PC-3 (cell line): ENCODE measurements at regions not wholly inside any gene's neighbourhood (a gene's known extent, or its start where the extent isn't known, plus 50 kb on each side); places are given as distances from the start of the nearest gene placed in this dataset.

ENCODE experiments used
- ATAC-seq: fragments of 200-7000 bp; cut with Tn5 transposase; 2 replicates; pipeline ENCODE4 v1.9.1; 2020; ENCODE audit warnings: mild to moderate bottlenecking, moderate library complexity
- BruUV-seq: library from RNA; stranded (reverse); fragments of 400-500 nt; replicated peaks from 2 replicates; lab custom pipeline; 2021; lab: Mats Ljungman, UMichigan
- CTCF ChIA-PET: fragments of 300-600 bp; sonication (Branson Sonifier 250); formaldehyde crosslinking; loops from one replicate; lab custom pipeline; 2022; ENCODE audit warnings: antibody characterized with exemption; lab: Charles Lee
- POLR2A ChIA-PET: fragments of 300-600 bp; sonication (Branson Sonifier 250); formaldehyde crosslinking; loops from one replicate; lab custom pipeline; 2022; ENCODE audit warnings: antibody characterized with exemption; ENCODE audit not compliant: unreplicated experiment; lab: Charles Lee
- DNase-seq: peaks from one replicate; pipeline ENCODE4 v3.0.0-alpha.2; 2015
- H2AFZ ChIP-seq: fragments of 300-600 bp; sonication (generic); 2 replicates; pipeline ENCODE4 v1.6.0; 2016; ENCODE audit warnings: antibody characterized with exemption, low read length
- H3F3A ChIP-seq: fragments of 300-600 bp; sonication (generic); one replicate; pipeline ENCODE4 v1.6.0; 2017; ENCODE audit warnings: antibody characterized with exemption, low read length, control low read depth, mild to moderate bottlenecking; ENCODE audit not compliant: unreplicated experiment
- H3K27ac ChIP-seq: fragments of 300-600 bp; sonication (generic); 2 replicates; pipeline ENCODE4 v1.5.1; 2016; ENCODE audit warnings: mild to moderate bottlenecking, low read length
- H3K27me3 ChIP-seq: fragments of 300-600 bp; sonication (generic); 2 replicates; pipeline ENCODE4 v1.6.1; 2016; ENCODE audit warnings: low read length, mixed read lengths
- H3K36me3 ChIP-seq: fragments of 300-600 bp; sonication (generic); 2 replicates; pipeline ENCODE4 v1.6.1; 2016; ENCODE audit warnings: low read depth, mixed run types, low read length, mixed read lengths
- H3K4me1 ChIP-seq: fragments of 300-600 bp; sonication (generic); 2 replicates; pipeline ENCODE4 v1.5.1; 2016; ENCODE audit warnings: low read length; ENCODE audit not compliant: insufficient read depth
- H3K4me2 ChIP-seq: fragments of 300-600 bp; sonication (generic); 2 replicates; pipeline ENCODE4 v1.6.0; 2016; ENCODE audit warnings: low read length
- H3K4me3 ChIP-seq: fragments of 300-600 bp; sonication (generic); 2 replicates; pipeline ENCODE4 v1.5.1; 2016; ENCODE audit warnings: mild to moderate bottlenecking, low read length, mixed read lengths
- H3K79me2 ChIP-seq: fragments of 300-600 bp; sonication (generic); 2 replicates; pipeline ENCODE4 v1.6.1; 2017; ENCODE audit warnings: low read length, mixed read lengths
- H3K9ac ChIP-seq: fragments of 300-600 bp; sonication (generic); 2 replicates; pipeline ENCODE4 v1.6.0; 2016; ENCODE audit warnings: mild to moderate bottlenecking, low read length
- H3K9me2 ChIP-seq: fragments of 300-600 bp; sonication (generic); replicated peaks from 2 replicates; pipeline ENCODE4 v1.6.1; 2016; ENCODE audit warnings: mixed run types, low read length, mixed read lengths
- H3K9me3 ChIP-seq: fragments of 300-600 bp; sonication (generic); 2 replicates; pipeline ENCODE4 v1.6.1; 2016; ENCODE audit warnings: low read length, mixed read lengths
- H4K20me1 ChIP-seq: fragments of 300-600 bp; sonication (generic); 2 replicates; pipeline ENCODE4 v1.6.1; 2016; ENCODE audit warnings: low read length, mixed read lengths
- CTCF ChIP-seq: fragments of 300-600 bp; sonication (generic); conservative IDR thresholded peaks from 2 replicates; pipeline ENCODE4 v1.5.1; 2017; ENCODE audit warnings: antibody characterized with exemption, low read depth, mild to moderate bottlenecking, low read length
- EZH2 ChIP-seq: fragments of 300-600 bp; sonication (generic); IDR thresholded peaks from one replicate; pipeline ENCODE4 v1.6.1; 2017; ENCODE audit warnings: antibody characterized with exemption, mild to moderate bottlenecking, low read length; ENCODE audit not compliant: unreplicated experiment
- EZH2phosphoT487 ChIP-seq: fragments of 300-600 bp; sonication (generic); IDR thresholded peaks from 2 replicates; pipeline ENCODE4 v1.6.1; 2018; ENCODE audit warnings: mild to moderate bottlenecking, antibody characterized with exemption, low read length, borderline replicate concordance
- intact Hi-C: fragments of 100-400 bp; cut with micrococcal nuclease; formaldehyde crosslinking; loops from 2 replicates; pipeline ENCODE4 v1.9.0; 2023

GRCh38 chr10:44014644-44015250, 366.1 kb upstream of the ZNF32 start:
- DNase-seq: no peak
- Histone ChIP-seq H3K27ac (no peak overlapping the region), H3K9ac (no peak overlapping the region), H3K36me3 (no peaks in the 10 kb centered on the region), H3K4me3 (no peak overlapping the region), H4K20me1 (no peaks in the 10 kb centered on the region), H3F3A (no peaks in the 10 kb centered on the region), H3K27me3 (no peaks in the 10 kb centered on the region), H2AFZ (no peak overlapping the region), H3K4me2 (no peak overlapping the region), H3K4me1 (no peaks in the 10 kb centered on the region), H3K9me2 (no peaks in the 10 kb centered on the region), H3K9me3 (0 out of 2 replicates have a peak, but pooled peaks cover 3% of the 10 kb centered on the region), H3K79me2 (no peaks in the 10 kb centered on the region)
- no peak for ATAC-seq
- ChIA-PET POLR2A (no interaction called here), CTCF (no interaction called here)
- BruUV-seq: no TSS peak
- intact Hi-C loops: no loop called here
- TF ChIP-seq EZH2 (no peak), EZH2phosphoT487 (no peak), CTCF (no peak)

- no TSS peak for BruUV-seq
- DNase-seq (no peak), ATAC-seq (no peak)
- intact Hi-C loops: no loop called here
- POLR2A ChIA-PET: no interaction called here
- Histone ChIP-seq H3K4me1 (no peaks in the 10 kb centered on the region), H3K9me3 (0 out of 2 replicates have a peak, but pooled peaks cover 3% of the 10 kb centered on the region), H3K79me2 (no peaks in the 10 kb centered on the region), H3K4me2 (no peak overlapping the region), H3K9ac (no peak overlapping the region), H3K27me3 (no peaks in the 10 kb centered on the region), H3K27ac (no peak overlapping the region), H3K36me3 (no peaks in the 10 kb centered on the region), H4K20me1 (no peaks in the 10 kb centered on the region), H2AFZ (no peak overlapping the region), H3K9me2 (no peaks in the 10 kb centered on the region), H3F3A (no peaks in the 10 kb centered on the region), H3K4me3 (no peak overlapping the region)
- CTCF ChIA-PET: no interaction called here
- no peak for TF ChIP-seq EZH2
- no peak for TF ChIP-seq CTCF
- TF ChIP-seq EZH2phosphoT487: no peak
These were observed 365.3 kb upstream of the ZNF32 start for GRCh38 chr10:44013981-44014380.

GRCh38 chr10:44012921-44013320, 364.2 kb upstream of the ZNF32 start:
- H3K27ac ChIP-seq: no peak overlapping the region
- no peak overlapping the region for H3K4me2 ChIP-seq
- no peaks in the 10 kb centered on the region for H3K36me3 ChIP-seq
- CTCF ChIA-PET: no interaction called here
- no peak overlapping the region for H3K9ac ChIP-seq
- no peaks in the 10 kb centered on the region for H4K20me1 ChIP-seq
- H3F3A ChIP-seq: no peaks in the 10 kb centered on the region
- no peaks in the 10 kb centered on the region for H3K27me3 ChIP-seq
- ATAC-seq (no peak), DNase-seq (no peak)
- no peak overlapping the region for H3K4me3 ChIP-seq
- no peaks in the 10 kb centered on the region for H3K4me1 ChIP-seq
- H3K9me3 ChIP-seq: 0 out of 2 replicates have a peak, but pooled peaks cover 3% of the 10 kb centered on the region
- TF ChIP-seq EZH2phosphoT487: no peak
- no peak for TF ChIP-seq CTCF
- TF ChIP-seq EZH2: no peak
- intact Hi-C loops: no loop called here
- H3K9me2 ChIP-seq: no peaks in the 10 kb centered on the region
- POLR2A ChIA-PET: no interaction called here
- no TSS peak for BruUV-seq
- H3K79me2 ChIP-seq: no peaks in the 10 kb centered on the region
- no peak overlapping the region for H2AFZ ChIP-seq
